Gastroesophageal sphincter (tissue), 2 donors: ENCODE measurements at regions not wholly inside any gene's neighbourhood (a gene's known extent, or its start where the extent isn't known, plus 50 kb on each side); places are given as distances from the start of the nearest gene placed in this dataset.

Source experiments
- POLR2A ChIP-seq, 2 donors: fragments of 450-650 bp; IDR thresholded peaks; one replicate each; pipeline ENCODE4 v1.6.1; 2017; ENCODE audit warnings: antibody characterized with exemption in 2 of 2, mild to moderate bottlenecking in 2 of 2, moderate library complexity in 1 of 2
- POLR2AphosphoS5 ChIP-seq: sonication (generic); formaldehyde crosslinking; IDR thresholded peaks from one replicate; pipeline ENCODE4 v1.6.1; 2017; ENCODE audit warnings: antibody characterized with exemption

GRCh38 chr6:88513471-88513870, 347.3 kb upstream of the CNR1 start:
- TF ChIP-seq POLR2A (IDR thresholded peaks at IDR 0.05) (no peak), POLR2AphosphoS5 (no peak)
